CD4-positive, alpha-beta T cell (primary cell): ENCODE measurements at regions not wholly inside any gene's neighbourhood (a gene's known extent, or its start where the extent isn't known, plus 50 kb on each side); places are given as distances from the start of the nearest gene placed in this dataset.

Experiments
- ATAC-seq: fragments of 200-7000 bp; cut with Tn5 transposase; one replicate; pipeline ENCODE4 v1.10.0; 2022; ENCODE audit warnings: mild to moderate bottlenecking; ENCODE audit not compliant: poor library complexity
- CTCF ChIA-PET: fragments of 350-600 bp; sonication (Branson Sonifier 250); formaldehyde crosslinking; loops from one replicate; lab custom pipeline; 2021; ENCODE audit warnings: antibody characterized with exemption, inconsistent platforms; lab: Charles Lee
- POLR2A ChIA-PET: fragments of 350-600 bp; sonication (Branson Sonifier 250); formaldehyde crosslinking; loops from one replicate; lab custom pipeline; 2021; ENCODE audit warnings: antibody characterized with exemption, inconsistent platforms; lab: Charles Lee
- DNase-seq, 14 experiments: peaks; one replicate each; pipeline ENCODE4 v3.0.0-alpha.2; 2013 to 2020; ENCODE audit warnings: mixed read lengths in 2 of 14
- H3K27ac ChIP-seq, 2 donors: one replicate each; pipeline versions ENCODE4 v1.5.1 to v1.7.0; 2013; ENCODE audit warnings: low read length in 2 of 2, low read depth in 1 of 2, mild to moderate bottlenecking in 1 of 2
- H3K27me3 ChIP-seq, 2 experiments: 1 replicate in 1 of 2; 2 replicates in 1 of 2; pipeline versions ENCODE4 v1.6.1 to v1.7.0; 2013; ENCODE audit warnings: low read length in 2 of 2, control low read depth in 1 of 2, mild to moderate bottlenecking in 1 of 2, moderate library complexity in 1 of 2; ENCODE audit not compliant: insufficient read depth in 2 of 2, control insufficient read depth in 1 of 2
- H3K36me3 ChIP-seq: one replicate; pipeline ENCODE4 v1.6.1; 2013; ENCODE audit warnings: low read length, control low read depth; ENCODE audit not compliant: insufficient read depth
- H3K4me1 ChIP-seq: one replicate; pipeline ENCODE4 v1.6.1; 2013; ENCODE audit warnings: low read length, control low read depth; ENCODE audit not compliant: insufficient read depth
- H3K4me3 ChIP-seq: one replicate; pipeline ENCODE4 v1.5.1; 2013; ENCODE audit warnings: mild to moderate bottlenecking, low read length, moderate library complexity
- H3K9me3 ChIP-seq, 2 experiments: 1 replicate in 1 of 2; 2 replicates in 1 of 2; pipeline versions ENCODE4 v1.6.1 to v1.7.0; 2013; ENCODE audit warnings: low read length in 2 of 2, mild to moderate bottlenecking in 2 of 2, control low read depth in 1 of 2, moderate library complexity in 1 of 2; ENCODE audit not compliant: control insufficient read depth in 1 of 2, insufficient read depth in 1 of 2
- H3K27ac Mint-ChIP-seq: one replicate; pipeline ENCODE4 v1.8.0; 2020; ENCODE audit warnings: mixed read lengths
- H3K27me3 Mint-ChIP-seq: one replicate; pipeline ENCODE4 v1.8.0; 2021; ENCODE audit warnings: mixed read lengths
- H3K36me3 Mint-ChIP-seq: one replicate; pipeline ENCODE4 v1.8.0; 2021; ENCODE audit warnings: low read depth, mixed read lengths
- H3K4me1 Mint-ChIP-seq: one replicate; pipeline ENCODE4 v1.8.0; 2021; ENCODE audit warnings: low read depth, mixed read lengths
- H3K4me3 Mint-ChIP-seq: one replicate; pipeline ENCODE4 v1.8.0; 2020; ENCODE audit warnings: mild to moderate bottlenecking, mixed read lengths
- H3K9me3 Mint-ChIP-seq: one replicate; pipeline ENCODE4 v1.8.0; 2020; ENCODE audit warnings: mixed read lengths
- intact Hi-C, 2 experiments: fragments of 100-400 bp; cut with DNase I in 1 of 2; cut with micrococcal nuclease in 1 of 2; formaldehyde crosslinking; loops; one replicate each; pipeline versions ENCODE4 v1.15.1 to v1.9.0; 2023 to 2025; cut with DNase I, micrococcal nuclease
- TF ChIP-seq, protein P1 (sequence below): fragments of 200-600 bp; IDR thresholded peaks from one replicate; pipeline ENCODE4 v1.8.0; 2022; ENCODE audit warnings: antibody characterized with exemption, mild to moderate bottlenecking

DNA sequence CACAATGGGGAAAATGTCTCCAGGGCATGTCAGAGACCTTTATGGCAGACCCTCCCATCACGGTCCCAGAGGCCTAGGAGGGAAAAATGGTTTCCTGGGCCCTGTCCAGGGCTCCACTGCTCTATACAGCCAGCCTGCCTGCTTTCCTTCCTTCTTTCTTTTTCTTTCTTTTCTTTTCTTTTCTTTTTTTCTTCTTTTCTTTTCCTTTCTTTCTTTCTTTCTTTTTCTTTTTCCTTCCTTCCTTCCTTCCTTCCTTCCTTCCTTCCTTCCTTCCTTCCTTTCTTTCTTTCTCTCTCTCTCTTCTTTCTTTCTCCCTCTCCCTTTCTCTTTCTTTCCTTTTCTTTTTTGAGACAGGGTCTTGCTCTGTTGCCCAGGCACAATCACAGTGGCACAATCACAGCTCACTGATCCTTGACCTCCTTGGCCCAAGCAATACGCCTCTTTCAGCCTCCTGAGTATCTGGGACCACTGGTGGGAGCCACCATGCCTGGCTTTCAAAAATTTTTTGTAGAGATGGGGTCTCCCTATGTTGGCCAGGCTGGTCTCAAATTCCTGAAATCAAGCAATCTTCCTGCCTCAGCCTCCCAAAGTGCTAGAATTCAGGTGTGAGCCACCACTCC is 106.9 kb downstream of the BACH1 start:
- ChIA-PET POLR2A (no interaction called here), CTCF (no interaction called here)
- H3K36me3 ChIP-seq = no peaks in the 10 kb centered on the region
- no peak overlapping the region for H3K27ac ChIP-seq
- DNase-seq (no peak), ATAC-seq (no peak)
- no peak overlapping the region for H3K27ac Mint-ChIP-seq
- peaks cover 3% of the 10 kb centered on the region for H3K9me3 Mint-ChIP-seq
- TF ChIP-seq, protein P1, sequence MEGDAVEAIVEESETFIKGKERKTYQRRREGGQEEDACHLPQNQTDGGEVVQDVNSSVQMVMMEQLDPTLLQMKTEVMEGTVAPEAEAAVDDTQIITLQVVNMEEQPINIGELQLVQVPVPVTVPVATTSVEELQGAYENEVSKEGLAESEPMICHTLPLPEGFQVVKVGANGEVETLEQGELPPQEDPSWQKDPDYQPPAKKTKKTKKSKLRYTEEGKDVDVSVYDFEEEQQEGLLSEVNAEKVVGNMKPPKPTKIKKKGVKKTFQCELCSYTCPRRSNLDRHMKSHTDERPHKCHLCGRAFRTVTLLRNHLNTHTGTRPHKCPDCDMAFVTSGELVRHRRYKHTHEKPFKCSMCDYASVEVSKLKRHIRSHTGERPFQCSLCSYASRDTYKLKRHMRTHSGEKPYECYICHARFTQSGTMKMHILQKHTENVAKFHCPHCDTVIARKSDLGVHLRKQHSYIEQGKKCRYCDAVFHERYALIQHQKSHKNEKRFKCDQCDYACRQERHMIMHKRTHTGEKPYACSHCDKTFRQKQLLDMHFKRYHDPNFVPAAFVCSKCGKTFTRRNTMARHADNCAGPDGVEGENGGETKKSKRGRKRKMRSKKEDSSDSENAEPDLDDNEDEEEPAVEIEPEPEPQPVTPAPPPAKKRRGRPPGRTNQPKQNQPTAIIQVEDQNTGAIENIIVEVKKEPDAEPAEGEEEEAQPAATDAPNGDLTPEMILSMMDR = no peak
- H3K9me3 ChIP-seq = no peaks in the 10 kb centered on the region
- H3K27me3 ChIP-seq = no peaks in the 10 kb centered on the region
- H3K4me3 ChIP-seq = no peak overlapping the region
- no peaks in the 10 kb centered on the region for H3K4me1 Mint-ChIP-seq
- peaks cover 7% of the 10 kb centered on the region for H3K36me3 Mint-ChIP-seq
- H3K27me3 Mint-ChIP-seq = no peaks in the 10 kb centered on the region
- H3K4me1 ChIP-seq = no peaks in the 10 kb centered on the region
- intact Hi-C loops = no loop called here
- no peak overlapping the region for H3K4me3 Mint-ChIP-seq

GRCh38 chr21:29406385-29406784 is 107.7 kb downstream of the BACH1 start:
- no peak for ATAC-seq
- Mint-ChIP-seq H3K36me3 (peaks cover 3% of the 10 kb centered on the region), H3K9me3 (peaks cover 3% of the 10 kb centered on the region)

DNA sequence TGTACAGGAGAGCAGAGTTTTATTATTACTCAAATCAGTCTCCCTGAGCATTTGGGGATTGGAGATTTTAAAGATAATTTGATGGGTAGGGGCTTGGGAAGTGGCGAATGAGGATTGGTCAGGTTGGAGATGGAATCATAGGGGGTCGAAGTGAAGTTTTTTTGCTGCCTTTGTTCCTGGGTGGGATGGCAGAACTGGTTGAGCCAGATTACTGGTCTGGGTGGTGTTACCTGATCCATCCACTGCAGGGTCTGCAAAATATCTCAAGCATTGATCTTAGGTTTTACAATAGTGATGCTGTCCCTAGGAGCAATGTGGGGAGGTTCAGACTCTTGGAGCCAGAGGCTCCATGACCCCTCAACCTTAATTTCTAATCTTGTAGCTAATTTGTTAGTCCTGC is 108.8 kb downstream of the BACH1 start:
- Mint-ChIP-seq H3K27ac (no peak overlapping the region), H3K36me3 (no peaks in the 10 kb centered on the region), H3K9me3 (peaks cover 3% of the 10 kb centered on the region), H3K4me3 (no peak overlapping the region), H3K27me3 (no peaks in the 10 kb centered on the region), H3K4me1 (no peaks in the 10 kb centered on the region)
- H3K27ac ChIP-seq = no peak overlapping the region
- H3K9me3 ChIP-seq = no peaks in the 10 kb centered on the region
- TF ChIP-seq, protein P1 = no peak
- intact Hi-C loops = no loop called here
- H3K36me3 ChIP-seq = no peaks in the 10 kb centered on the region
- H3K4me1 ChIP-seq = no peaks in the 10 kb centered on the region
- DNase-seq = no peak
- no peaks in the 10 kb centered on the region for H3K27me3 ChIP-seq
- CTCF ChIA-PET = no interaction called here
- no peak for ATAC-seq
- POLR2A ChIA-PET = no interaction called here
- H3K4me3 ChIP-seq = no peak overlapping the region

More at GRCh38 chr21:29406385-29406784, 107.7 kb downstream of the BACH1 start:
- ChIA-PET POLR2A (no interaction called here), CTCF (no interaction called here)
- H3K27ac Mint-ChIP-seq = no peak overlapping the region
- Histone ChIP-seq H3K4me1 (no peaks in the 10 kb centered on the region), H3K27me3 (no peaks in the 10 kb centered on the region), H3K27ac (no peak overlapping the region), H3K9me3 (no peaks in the 10 kb centered on the region), H3K36me3 (no peaks in the 10 kb centered on the region), H3K4me3 (no peak overlapping the region)
- H3K4me3 Mint-ChIP-seq = no peak overlapping the region
- no peaks in the 10 kb centered on the region for H3K27me3 Mint-ChIP-seq
- no peak for DNase-seq
- no peaks in the 10 kb centered on the region for H3K4me1 Mint-ChIP-seq
- intact Hi-C loops = no loop called here
- TF ChIP-seq, protein P1 = no peak
